ENCODE measurements at regions not wholly inside any gene's neighbourhood (a gene's known extent, or its start where the extent isn't known, plus 50 kb on each side); places are given as distances from the start of the nearest gene placed in this dataset.
"Not testable (repeated sequence)": the region's sequence is repeated elsewhere in the genome, so short reads cannot be mapped to it uniquely, and the experiment has no call there.

GRCh38 chr9:101951598-101951997, 213.2 kb upstream of the GRIN3A start:
- DNase-seq, result no peak

- no peak for DNase-seq
Measured at GRCh38 chr9:101931756-101932155, 193.3 kb upstream of the GRIN3A start.

- DNase-seq, result no peak
Measured at GRCh38 chr9:101930783-101931182, 192.3 kb upstream of the GRIN3A start.

GRCh38 chr9:101925498-101925897, 187.1 kb upstream of the GRIN3A start:
- no peak for DNase-seq

DNA sequence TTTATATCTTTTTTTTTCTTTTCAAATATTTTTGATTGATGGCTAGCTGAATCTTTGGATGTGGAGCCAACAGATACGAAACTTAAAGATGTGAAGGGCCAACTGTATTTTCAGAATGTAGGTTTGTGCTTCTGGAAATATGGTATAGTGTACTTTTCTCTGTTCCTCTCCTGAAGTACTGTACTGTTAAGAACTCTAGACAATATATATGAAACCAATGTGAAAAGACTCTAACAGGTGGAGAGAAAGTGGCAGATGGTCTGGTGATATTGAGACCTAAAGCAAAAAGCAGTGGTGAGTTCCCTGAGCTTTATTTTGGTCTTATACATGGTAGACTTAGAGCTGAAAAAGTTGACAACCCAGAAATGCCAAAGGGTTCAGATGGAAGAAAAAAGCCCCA, 185.0 kb upstream of the GRIN3A start:
- DNase-seq, result no peak

GRCh38 chr9:101916948-101917347, 178.5 kb upstream of the GRIN3A start:
- not testable (repeated sequence) for DNase-seq

- no peak for DNase-seq
Measured at GRCh38 chr9:101915482-101915881, 177.0 kb upstream of the GRIN3A start.

DNA sequence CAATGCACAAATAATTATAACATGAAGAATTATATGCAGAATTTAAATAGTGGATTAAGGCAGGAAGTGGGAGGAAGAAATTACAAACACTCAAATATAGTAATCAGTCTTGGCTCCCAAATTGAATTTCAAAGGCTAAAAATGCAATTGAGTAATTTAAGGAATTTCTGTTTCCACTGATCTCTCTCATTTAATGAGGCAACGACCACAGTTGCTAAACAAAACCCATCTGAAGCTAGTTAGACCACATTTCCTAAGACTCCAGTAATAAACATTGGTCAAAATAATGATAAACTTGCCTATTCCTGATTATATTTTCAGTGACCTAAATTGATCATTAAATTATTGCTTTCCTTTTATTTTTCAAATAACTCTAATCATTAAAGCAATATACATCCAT, 174.3 kb upstream of the GRIN3A start:
- no peak for DNase-seq

GRCh38 chr9:101907466-101907865, 169.0 kb upstream of the GRIN3A start:
- DNase-seq, result no peak

- no peak for DNase-seq
Measured at GRCh38 chr9:101904845-101905244, 166.4 kb upstream of the GRIN3A start.

GRCh38 chr9:101902051-101902450, 163.6 kb upstream of the GRIN3A start:
- no peak for DNase-seq

GRCh38 chr9:101897196-101897595, 158.7 kb upstream of the GRIN3A start:
- DNase-seq, result no peak

DNA sequence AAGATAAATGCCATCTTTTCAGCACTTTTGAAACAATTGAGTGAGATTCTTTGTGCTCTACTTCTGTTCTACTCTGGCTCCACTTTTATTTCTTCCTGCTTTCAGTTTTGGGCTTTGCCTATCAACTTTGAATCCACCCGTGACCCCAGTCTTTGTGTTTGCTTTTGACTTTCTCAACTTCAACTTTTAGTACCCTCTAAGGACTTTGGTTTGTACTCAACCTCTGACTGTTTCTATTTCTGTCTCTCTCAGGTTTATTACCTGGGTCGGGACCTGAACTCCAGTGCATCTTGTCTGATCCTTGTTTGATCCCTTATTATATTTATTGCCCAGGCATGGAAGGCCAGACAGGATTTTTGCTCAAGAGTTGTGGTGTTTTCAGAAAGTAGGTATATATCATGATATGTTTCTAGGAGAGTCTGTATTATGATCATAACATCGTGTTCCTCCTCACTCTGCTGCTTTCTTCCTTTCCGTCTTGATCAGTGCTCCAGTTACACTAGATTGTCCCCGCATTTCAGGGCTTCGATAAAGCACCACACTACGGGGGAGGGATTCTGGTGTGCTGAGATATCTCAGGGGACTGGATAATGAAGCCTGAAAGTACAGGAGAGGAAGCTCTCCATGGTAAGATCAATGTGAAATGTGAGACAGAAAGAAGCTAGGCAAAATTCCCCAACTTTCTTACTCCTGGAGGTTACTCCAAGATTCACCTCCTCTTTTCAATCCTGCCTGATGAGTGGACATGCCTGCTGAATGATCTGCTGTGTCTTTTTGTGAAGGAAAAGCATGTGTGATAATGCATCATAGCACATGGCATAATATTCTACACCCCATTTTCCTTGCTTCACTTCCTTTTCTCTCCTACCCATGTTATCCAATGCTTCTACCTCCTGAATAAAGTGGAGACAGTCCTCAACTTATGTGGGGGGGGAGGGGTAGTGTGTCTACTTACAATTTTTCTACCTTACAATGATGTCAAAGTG, 155.5 kb upstream of the GRIN3A start:
- no peak for DNase-seq

DNA sequence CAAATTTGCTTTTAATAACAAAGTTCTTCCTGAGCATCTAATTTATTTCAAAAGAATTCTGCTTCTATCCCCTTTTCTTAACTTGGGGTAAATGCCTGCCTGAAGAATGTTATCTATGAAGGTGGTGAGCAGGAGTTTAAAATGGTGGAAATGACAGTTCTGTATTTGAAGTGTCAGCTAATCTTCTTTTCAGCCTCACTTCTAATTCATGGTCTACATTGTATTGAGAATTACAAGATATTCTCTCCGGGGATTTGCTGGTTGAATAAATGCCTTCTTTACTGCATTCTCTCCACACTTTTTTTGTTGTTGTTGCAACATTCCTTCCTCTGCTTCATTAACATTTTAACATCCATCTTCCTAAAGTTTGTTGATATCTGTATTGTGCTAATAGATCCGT, 143.1 kb upstream of the GRIN3A start:
- DNase-seq, result no peak

DNA sequence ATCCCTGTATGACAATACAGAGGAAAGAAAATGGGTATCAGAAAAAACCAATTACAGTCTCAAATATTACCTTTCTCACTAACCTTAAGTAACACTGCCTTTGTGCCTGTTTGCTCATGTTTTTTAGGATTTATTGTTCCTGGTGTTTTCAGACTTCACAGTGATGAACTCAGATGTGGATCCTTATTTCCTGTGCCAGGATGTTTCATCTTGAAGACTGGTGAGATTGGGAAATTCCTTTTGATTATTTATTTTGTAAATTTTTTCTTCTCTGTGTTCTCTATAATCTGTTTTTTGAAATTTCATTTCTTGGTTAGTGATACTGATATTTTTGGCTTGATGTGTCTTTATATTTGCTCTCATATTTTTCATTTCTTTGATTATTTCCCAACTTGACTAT, 142.4 kb upstream of the GRIN3A start:
- no peak for DNase-seq

- no peak for DNase-seq
Measured at GRCh38 chr9:101878734-101879133, 140.3 kb upstream of the GRIN3A start.

GRCh38 chr9:101877439-101877838, 139.0 kb upstream of the GRIN3A start:
- DNase-seq, result no peak

DNA sequence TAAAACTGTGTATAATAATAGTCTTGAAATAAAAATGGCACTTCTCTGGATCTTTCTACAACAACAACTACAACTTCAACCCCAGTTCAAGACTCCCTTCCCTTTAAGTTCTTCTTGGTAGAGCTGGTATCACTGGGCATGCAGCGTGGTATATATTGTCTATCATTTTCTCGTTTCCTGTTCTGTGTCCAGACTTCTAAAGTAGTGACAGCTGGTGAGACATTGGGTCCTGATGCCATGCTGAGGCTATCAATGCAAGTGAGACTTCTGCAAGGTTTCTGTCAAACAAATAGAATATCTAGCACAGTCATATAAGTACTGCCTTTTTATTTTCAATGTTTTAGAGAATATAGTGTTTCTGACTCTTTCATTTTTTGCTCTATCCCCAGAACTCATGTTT, 123.0 kb upstream of the GRIN3A start:
- DNase-seq, result no peak

- peak in 1 of 2 experiments; percentile 1 for DNase-seq
Measured at GRCh38 chr9:101860920-101861319, 122.5 kb upstream of the GRIN3A start.

DNA sequence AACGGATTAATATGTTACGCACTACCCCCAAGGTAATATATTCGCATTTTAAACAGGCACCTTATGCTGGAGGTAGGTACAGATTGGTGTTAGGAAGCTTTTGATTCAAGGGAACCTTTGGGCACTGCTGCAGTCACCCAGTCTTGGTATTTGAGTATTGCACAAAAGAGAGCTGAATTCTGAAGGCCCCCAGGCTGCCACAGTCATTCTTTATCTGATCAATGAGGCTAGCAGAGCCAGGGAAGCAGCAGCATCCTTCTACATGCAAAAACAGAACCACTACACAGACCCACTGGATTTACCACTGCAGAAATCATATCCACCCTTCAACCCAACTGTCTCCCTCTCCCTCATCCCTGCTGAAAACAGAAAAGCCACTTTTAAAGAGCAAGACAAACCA, 121.2 kb upstream of the GRIN3A start:
- DNase-seq, result no peak

- no peak for DNase-seq
Measured at GRCh38 chr9:101858026-101858425, 119.6 kb upstream of the GRIN3A start.

DNA sequence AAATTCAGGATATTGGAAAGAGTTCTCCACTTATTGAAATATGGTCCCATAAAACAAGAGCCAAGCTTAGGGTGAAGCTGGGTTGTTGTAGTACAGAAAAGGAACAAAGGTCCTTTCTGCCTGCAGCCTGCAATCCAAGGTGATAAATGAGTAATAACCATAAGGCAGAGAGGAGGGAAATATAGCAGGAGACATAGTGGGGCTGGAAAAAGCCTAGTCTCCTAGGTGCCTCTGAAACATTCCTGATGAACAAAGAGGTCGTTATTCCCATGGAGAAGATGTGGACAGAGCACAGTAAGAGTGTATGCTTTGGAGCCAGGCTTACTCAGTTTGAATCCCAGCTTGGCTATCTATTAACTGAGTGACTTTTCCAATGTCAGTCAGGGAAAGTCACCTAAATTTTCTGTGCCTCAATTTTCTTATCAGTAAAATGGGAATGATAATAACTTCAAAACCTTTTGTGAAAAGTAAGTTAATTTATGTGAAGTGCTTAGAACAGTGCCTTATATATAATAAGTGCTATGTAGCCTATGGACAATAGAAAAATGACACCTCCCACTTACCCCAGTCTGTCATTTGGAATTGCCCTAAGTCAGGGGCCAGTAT, 110.8 kb upstream of the GRIN3A start:
- no peak for DNase-seq

DNA sequence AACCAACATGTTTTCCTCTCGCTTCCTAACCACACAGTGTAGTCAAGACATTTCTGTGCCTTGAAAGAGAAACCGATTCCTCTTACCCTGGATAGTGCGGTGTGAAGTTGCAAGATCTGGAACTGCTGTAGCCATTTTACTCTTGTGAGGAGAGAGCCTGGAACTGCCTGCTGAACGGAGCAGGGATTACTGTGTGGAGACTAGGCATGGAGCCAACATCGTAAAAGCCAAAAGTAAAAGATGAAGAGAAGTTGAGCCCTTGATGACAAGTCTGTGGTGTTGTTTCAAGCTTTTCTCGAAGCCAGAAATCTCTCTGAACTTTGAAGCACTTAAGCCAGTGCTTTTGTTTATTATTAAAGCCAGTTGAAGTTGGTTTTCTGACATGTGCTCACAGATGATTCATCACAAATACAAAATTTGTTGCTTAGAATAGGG, 110.1 kb upstream of the GRIN3A start:
- DNase-seq, result no peak

GRCh38 chr9:101846161-101846560, 107.7 kb upstream of the GRIN3A start:
- DNase-seq, result no peak
